Upper lobe of left lung (tissue), 6 donors: ENCODE measurements at regions not wholly inside any gene's neighbourhood (a gene's known extent, or its start where the extent isn't known, plus 50 kb on each side); places are given as distances from the start of the nearest gene placed in this dataset.
"Not testable (repeated sequence)": the region's sequence is repeated elsewhere in the genome, so short reads cannot be mapped to it uniquely, and the experiment has no call there.

Experiments
- ATAC-seq, 2 donors: fragments of 200-7000 bp; cut with Tn5 transposase; one replicate each; pipeline ENCODE4 v1.9.1; 2022; ENCODE audit warnings: mild to moderate bottlenecking in 2 of 2, moderate library complexity in 2 of 2; ENCODE audit not compliant: low FRiP score in 2 of 2
- DNase-seq, 2 donors: peaks; one replicate each; pipeline ENCODE4 v3.0.0-alpha.2; 2019 to 2020
- H3K27ac ChIP-seq, 4 donors: fragments of 200-600 bp; sonication (generic); one replicate each; pipeline ENCODE4 v1.5.1; 2016 to 2019
- H3K27me3 ChIP-seq, 4 donors: fragments of 200-600 bp; sonication (generic); one replicate each; pipeline ENCODE4 v1.5.1; 2017 to 2019
- H3K36me3 ChIP-seq, 4 donors: fragments of 200-600 bp; sonication (generic); one replicate each; pipeline ENCODE4 v1.5.1; 2016 to 2019
- H3K4me1 ChIP-seq, 4 donors: fragments of 200-600 bp; sonication (generic); one replicate each; pipeline ENCODE4 v1.5.1; 2018 to 2019
- H3K4me3 ChIP-seq, 4 donors: fragments of 200-600 bp; sonication (generic); one replicate each; pipeline ENCODE4 v1.5.1; 2017 to 2019; ENCODE audit warnings: mild to moderate bottlenecking in 2 of 4, moderate library complexity in 1 of 4
- H3K9me3 ChIP-seq, 4 donors: fragments of 200-600 bp; sonication (generic); one replicate each; pipeline ENCODE4 v1.5.1; 2018 to 2019
- CTCF ChIP-seq, 6 experiments: fragments of 450-650 bp in 4 of 6; fragments of 200-600 bp in 2 of 6; sonication (generic) in 2 of 6; IDR thresholded peaks; one replicate each; pipeline ENCODE4 v1.5.1; 2016 to 2019; ENCODE audit warnings: antibody characterized with exemption in 6 of 6
- EP300 ChIP-seq, 4 donors: sonication (generic); formaldehyde crosslinking; IDR thresholded peaks; one replicate each; pipeline ENCODE4 v1.5.1; 2017; ENCODE audit warnings: antibody characterized with exemption in 4 of 4, control low read depth in 2 of 4
- POLR2A ChIP-seq, 4 donors: fragments of 450-650 bp; IDR thresholded peaks; one replicate each; pipeline ENCODE4 v1.5.1; 2016 to 2017; ENCODE audit warnings: antibody characterized with exemption in 4 of 4, mild to moderate bottlenecking in 2 of 4
- POLR2AphosphoS5 ChIP-seq, 2 donors: sonication (generic); formaldehyde crosslinking; IDR thresholded peaks; one replicate each; pipeline ENCODE4 v1.5.1; 2017; ENCODE audit warnings: antibody characterized with exemption in 2 of 2
- WGBS, 2 donors: methylation state at CpG; one replicate each; pipeline ENCODE4 v1.1.5; 2017 to 2018; 5-methylcytosine and 5-hydroxymethylcytosine counted together
- donor health status: DM: no; HTN: no; CAD: no; lungs with moderate emphysema.
- donor health status: DM: no; HTN: yes; CAD: no; lungs with severe emphysema.

GRCh38 chr5:162607879-162608278, 540.3 kb downstream of the GABRG2 start:
- TF ChIP-seq EP300 (IDR thresholded peaks at IDR 0.05), result no peak
- no peak for TF ChIP-seq POLR2A (IDR thresholded peaks at IDR 0.05)
- no peak for TF ChIP-seq CTCF (IDR thresholded peaks at IDR 0.05)
- no peak for TF ChIP-seq POLR2AphosphoS5 (IDR thresholded peaks at IDR 0.05)
- no peaks in the 10 kb centered on the region for H3K36me3 ChIP-seq

GRCh38 chr5:162621726-162622263, 554.2 kb downstream of the GABRG2 start:
- not testable (repeated sequence) for H3K27me3 ChIP-seq, H3K4me3 ChIP-seq, H3K4me1 ChIP-seq, H3K27ac ChIP-seq, ATAC-seq, H3K36me3 ChIP-seq
- peak in 1 of 2 donors; percentile 63 for DNase-seq
- WGBS, 2 donors, result 92 to 93% methylated on average over 3 to 13 of the region's 26 CpGs
- H3K9me3 ChIP-seq, result peaks cover 0 to 13% (median 2%) of the 10 kb centered on the region in 4 donors

More at GRCh38 chr5:162607879-162608278, 540.3 kb downstream of the GABRG2 start:
- no peaks in the 10 kb centered on the region for H3K27me3 ChIP-seq
- H3K4me1 ChIP-seq, result no peaks in the 10 kb centered on the region
- no peaks in the 10 kb centered on the region for H3K9me3 ChIP-seq
- H3K27ac ChIP-seq, result no peak overlapping the region
- 65 to 68% methylated on average over 4 of the region's 4 CpGs for WGBS, 2 donors
- DNase-seq (no peak), ATAC-seq (no peak)
- no peak overlapping the region for H3K4me3 ChIP-seq

- no peaks in the 10 kb centered on the region for H3K27me3 ChIP-seq
- H3K4me3 ChIP-seq, result no peak overlapping the region
- DNase-seq (no peak), ATAC-seq (no peak)
- H3K4me1 ChIP-seq, result no peaks in the 10 kb centered on the region
- TF ChIP-seq POLR2A (IDR thresholded peaks at IDR 0.05), result no peak
- TF ChIP-seq EP300 (IDR thresholded peaks at IDR 0.05), result no peak
- no peak for TF ChIP-seq POLR2AphosphoS5 (IDR thresholded peaks at IDR 0.05)
- TF ChIP-seq CTCF (IDR thresholded peaks at IDR 0.05), result no peak
- H3K36me3 ChIP-seq, result no peaks in the 10 kb centered on the region
- 81 to 87% methylated on average over 5 of the region's 5 CpGs for WGBS, 2 donors
- no peak overlapping the region for H3K27ac ChIP-seq
- peaks cover 0 to 13% (median 2%) of the 10 kb centered on the region in 4 donors for H3K9me3 ChIP-seq
Measured at GRCh38 chr5:162624110-162624509, 556.5 kb downstream of the GABRG2 start.

GRCh38 chr5:162637481-162637880, 569.9 kb downstream of the GABRG2 start:
- H3K36me3 ChIP-seq, result no peaks in the 10 kb centered on the region
- no peaks in the 10 kb centered on the region for H3K4me1 ChIP-seq
- H3K4me3 ChIP-seq, result no peak overlapping the region
- WGBS, 2 donors, result 85 to 89% methylated on average over 7 of the region's 7 CpGs
- ATAC-seq, result no peak
- DNase-seq, result no peak
- TF ChIP-seq POLR2AphosphoS5 (IDR thresholded peaks at IDR 0.05), result no peak
- TF ChIP-seq POLR2A (IDR thresholded peaks at IDR 0.05), result no peak
- no peak for TF ChIP-seq EP300 (IDR thresholded peaks at IDR 0.05)
- TF ChIP-seq CTCF (IDR thresholded peaks at IDR 0.05), result no peak
- peaks cover 0 to 17% (median 9%) of the 10 kb centered on the region in 4 donors for H3K9me3 ChIP-seq
- H3K27me3 ChIP-seq, result no peaks in the 10 kb centered on the region
- H3K27ac ChIP-seq, result no peak overlapping the region

- Histone ChIP-seq H3K36me3 (no peaks in the 10 kb centered on the region), H3K27ac (no peak overlapping the region), H3K4me3 (no peak overlapping the region), H3K27me3 (no peaks in the 10 kb centered on the region), H3K4me1 (no peaks in the 10 kb centered on the region), H3K9me3 (peaks cover 0 to 15% (median 8%) of the 10 kb centered on the region in 4 donors)
- DNase-seq, result no peak
- ATAC-seq, result no peak
- TF ChIP-seq CTCF (IDR thresholded peaks at IDR 0.05) (no peak), POLR2A (IDR thresholded peaks at IDR 0.05) (no peak), POLR2AphosphoS5 (IDR thresholded peaks at IDR 0.05) (no peak), EP300 (IDR thresholded peaks at IDR 0.05) (no peak)
- WGBS, 2 donors, result 14 to 27% methylated on average over 1 of the region's 1 CpG
Measured at GRCh38 chr5:162638849-162639248, 571.3 kb downstream of the GABRG2 start.
